HepG2 (cell line): ENCODE measurements at regions not wholly inside any gene's neighbourhood (a gene's known extent, or its start where the extent isn't known, plus 50 kb on each side); places are given as distances from the start of the nearest gene placed in this dataset.

Source experiments
- ATAC-seq: fragments of 200-7000 bp; cut with Tn5 transposase; 3 replicates; pipeline ENCODE4 v1.9.1; 2020; ENCODE audit warnings: mild to moderate bottlenecking, moderate library complexity
- BruUV-seq: library from RNA; stranded (reverse); fragments of 400-500 nt; replicated peaks from 2 replicates; lab custom pipeline; 2021; lab: Mats Ljungman, UMichigan
- CTCF ChIA-PET: fragments of 300-600 bp; formaldehyde crosslinking; extraction: SDS; loops from one replicate; lab custom pipeline; 2021; ENCODE audit warnings: low total read pairs, inconsistent platforms, low intra/inter-chr PET ratio; lab: Yijun Ruan, JAX
- POLR2A ChIA-PET: fragments of 350-600 bp; sonication (Branson Sonifier 250); formaldehyde crosslinking; loops from one replicate; lab custom pipeline; 2020; ENCODE audit warnings: antibody characterized with exemption, inconsistent platforms; lab: Yijun Ruan, JAX
- DNase-seq: peaks from one replicate; pipeline ENCODE4 v3.0.0-alpha.2; 2015; ENCODE audit warnings: low spot score
- FAIRE-seq: peaks from 3 replicates; lab custom pipeline; 2011; peaks lifted over from hg19 to GRCh38; lab: Jason Lieb, UNC
- H2AFZ ChIP-seq: one replicate; pipeline ENCODE4 v1.6.1; 2011; ENCODE audit warnings: low read length, inconsistent platforms
- H3K27ac ChIP-seq: fragments of 300-600 bp; 3 replicates; pipeline ENCODE4 v1.8.0; 2011; ENCODE audit warnings: mixed run types, mild to moderate bottlenecking, mixed read lengths, low read length, inconsistent platforms; ENCODE audit not compliant: insufficient read depth; ENCODE audit errors: extremely low read length
- H3K27me3 ChIP-seq, 2 experiments: fragments of 200-600 bp in 1 of 2; 2 replicates in 1 of 2; 3 replicates in 1 of 2; pipeline versions ENCODE4 v1.6.0 to v1.8.0; 2011; ENCODE audit warnings: low read length in 2 of 2, mild to moderate bottlenecking in 2 of 2, moderate library complexity in 2 of 2, inconsistent platforms in 1 of 2; ENCODE audit not compliant: insufficient read depth in 2 of 2, control insufficient read depth in 1 of 2
- H3K36me3 ChIP-seq, 2 experiments: fragments of 200-600 bp in 1 of 2; replicated peaks in 1 of 2; 2 replicates in 1 of 2; 3 replicates in 1 of 2; pipeline versions ENCODE4 v1.5.1 to v1.8.0; 2011; ENCODE audit warnings: low read length in 2 of 2, inconsistent platforms in 1 of 2; ENCODE audit not compliant: insufficient read depth in 2 of 2, control insufficient read depth in 1 of 2
- H3K4me1 ChIP-seq: 2 replicates; pipeline ENCODE4 v1.5.1; 2012; ENCODE audit warnings: low read length, inconsistent platforms; ENCODE audit not compliant: insufficient read depth
- H3K4me2 ChIP-seq: 2 replicates; pipeline ENCODE4 v1.6.0; 2011; ENCODE audit warnings: low read depth, low read length, inconsistent platforms
- H3K4me3 ChIP-seq, 3 experiments: fragments of 200-600 bp in 1 of 3; sonication (generic), shearing (Covaris generic) in 1 of 3; replicated peaks in 1 of 3; 2 replicates each; pipeline ENCODE4 v1.5.1; 2011 to 2016; ENCODE audit warnings: low read length in 3 of 3, inconsistent platforms in 2 of 3, low read depth in 2 of 3, mild to moderate bottlenecking in 2 of 3, control low read depth in 1 of 3, mixed read lengths in 1 of 3; ENCODE audit not compliant: insufficient read depth in 1 of 3
- H3K79me2 ChIP-seq: one replicate; pipeline ENCODE4 v1.6.1; 2011; ENCODE audit warnings: low read length, inconsistent platforms; ENCODE audit not compliant: insufficient read depth
- H3K9ac ChIP-seq: 2 replicates; pipeline ENCODE4 v1.6.0; 2011; ENCODE audit warnings: mild to moderate bottlenecking, low read depth, low read length, inconsistent platforms; ENCODE audit not compliant: insufficient read depth
- H3K9me3 ChIP-seq: 2 replicates; pipeline ENCODE4 v1.5.1; 2012; ENCODE audit warnings: mild to moderate bottlenecking, low read length
- H4K20me1 ChIP-seq: 2 replicates; pipeline ENCODE4 v1.6.0; 2011; ENCODE audit warnings: inconsistent platforms, mild to moderate bottlenecking, low read length, moderate library complexity; ENCODE audit not compliant: insufficient read depth
- AHR ChIP-seq: IDR thresholded peaks from 2 replicates; pipeline ENCODE4 v1.6.1; 2018; ENCODE audit warnings: missing genetic modification reagents, missing compliant biosample characterization
- BATF2 ChIP-seq: sonication (generic); formaldehyde crosslinking; IDR thresholded peaks from 2 replicates; pipeline ENCODE4 v1.8.0; 2022; ENCODE audit warnings: mild to moderate bottlenecking, missing genetic modification reagents, moderate library complexity
- CEBPZ ChIP-seq: IDR thresholded peaks from 2 replicates; pipeline ENCODE4 v1.6.1; 2012; ENCODE audit warnings: low read length, improper control_type of control experiment
- KMT2A ChIP-seq: sonication (generic); formaldehyde crosslinking; IDR thresholded peaks from 2 replicates; pipeline ENCODE4 v1.4.0; 2020; ENCODE audit warnings: missing genetic modification reagents
- SP140L ChIP-seq: sonication (generic); formaldehyde crosslinking; IDR thresholded peaks from 2 replicates; pipeline ENCODE4 v1.4.0; 2020; ENCODE audit warnings: missing genetic modification reagents, borderline replicate concordance
- THAP7 ChIP-seq: sonication (generic); formaldehyde crosslinking; IDR thresholded peaks from 2 replicates; pipeline ENCODE4 v1.8.1; 2023; ENCODE audit warnings: mild to moderate bottlenecking, missing genetic modification reagents
- ZNF558 ChIP-seq: sonication (generic); formaldehyde crosslinking; IDR thresholded peaks from 2 replicates; pipeline ENCODE4 v1.9.0; 2022; ENCODE audit warnings: mild to moderate bottlenecking, missing genetic modification reagents, borderline replicate concordance
- ZNF562 ChIP-seq: sonication (generic); formaldehyde crosslinking; IDR thresholded peaks from 2 replicates; pipeline ENCODE4 v1.8.0; 2022; ENCODE audit warnings: missing genetic modification reagents, borderline replicate concordance
- ZNF652 ChIP-seq: IDR thresholded peaks from 2 replicates; pipeline ENCODE4 v1.6.1; 2016; ENCODE audit warnings: low read depth, borderline replicate concordance
- ZNF766 ChIP-seq: sonication (generic); formaldehyde crosslinking; IDR thresholded peaks from 2 replicates; pipeline ENCODE4 v1.5.0; 2020; ENCODE audit warnings: missing genetic modification reagents, borderline replicate concordance
- ZNF781 ChIP-seq: sonication (generic); formaldehyde crosslinking; IDR thresholded peaks from 2 replicates; pipeline ENCODE4 v1.5.1; 2020; ENCODE audit warnings: borderline replicate concordance, mild to moderate bottlenecking, missing genetic modification reagents; ENCODE audit errors: not compliant biosample characterization
- ZNF878 ChIP-seq: sonication (generic); formaldehyde crosslinking; IDR thresholded peaks from 2 replicates; pipeline ENCODE4 v1.8.1; 2023; ENCODE audit warnings: mild to moderate bottlenecking, missing genetic modification reagents, moderate library complexity
- WGBS: methylation state at CpG from one replicate; pipeline ENCODE4 v1.1.6; 2017; ENCODE audit warnings: low lambda C conversion rate; 5-methylcytosine and 5-hydroxymethylcytosine counted together
- in situ Hi-C: cut with HindIII; loops from 2 replicates; pipeline ENCODE4 v1.10.0; 2017; ENCODE audit warnings: low pct_unique_long_range_greater_than_20kb; ENCODE audit not compliant: extremely low pct_ligation_motif_present
- intact Hi-C: fragments of 100-400 bp; cut with micrococcal nuclease; formaldehyde crosslinking; loops from one replicate; pipeline ENCODE4 v1.10.0; 2022; ENCODE audit not compliant: unreplicated experiment

DNA sequence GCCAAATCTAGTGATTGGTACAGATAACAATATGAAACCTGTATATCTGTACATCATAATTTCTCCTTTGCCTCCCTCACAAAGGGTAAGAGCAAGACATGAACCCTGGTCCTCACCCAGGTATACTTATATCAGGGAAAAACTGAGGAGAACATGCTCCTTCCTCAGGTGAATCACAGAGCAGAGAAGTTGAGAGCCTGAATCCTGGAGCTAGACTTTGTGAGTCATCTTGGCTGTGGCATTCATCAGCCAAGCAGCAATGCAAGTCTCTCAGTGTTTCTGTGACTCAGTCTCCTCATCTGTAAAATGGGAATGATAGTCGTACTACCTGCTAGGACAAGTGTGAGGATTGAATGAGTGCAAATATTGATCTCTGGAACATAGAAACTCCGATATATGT, 165.7 kb upstream of the ADAMTS9 start:
- in situ Hi-C loops, result no loop called here
- no peak overlapping the region for H3K4me2 ChIP-seq
- WGBS, result 0% methylated on average over 2 of the region's 2 CpGs
- H3K4me1 ChIP-seq, result no peaks in the 10 kb centered on the region
- BruUV-seq, result no TSS peak
- no peak for TF ChIP-seq ZNF562 (CRISPR knock-in tag)
- no peak for TF ChIP-seq ZNF652
- no peak for TF ChIP-seq ZNF558 (CRISPR knock-in tag)
- TF ChIP-seq BATF2 (CRISPR knock-in tag), result no peak
- no peak for TF ChIP-seq KMT2A (CRISPR knock-in tag)
- no peak for TF ChIP-seq SP140L
- TF ChIP-seq AHR (CRISPR knock-in tag), result no peak
- TF ChIP-seq ZNF878, result no peak
- no peak for TF ChIP-seq THAP7 (CRISPR knock-in tag)
- no peak for TF ChIP-seq ZNF781
- no peak for TF ChIP-seq CEBPZ
- TF ChIP-seq ZNF766 (CRISPR knock-in tag), result no peak
- TF ChIP-seq, all 625 proteins: peak for 0
- Histone ChIP-seq H3K36me3 (no peaks in the 10 kb centered on the region), H3K27me3 (no peaks in the 10 kb centered on the region), H3K9ac (no peak overlapping the region), H2AFZ (no peak overlapping the region), H4K20me1 (no peaks in the 10 kb centered on the region), H3K4me3 (no peak overlapping the region), H3K9me3 (no peaks in the 10 kb centered on the region), H3K27ac (no peak overlapping the region), H3K79me2 (no peaks in the 10 kb centered on the region)
- ATAC-seq (no peak), DNase-seq (no peak), FAIRE-seq (no peak)
- ChIA-PET CTCF (no interaction called here), POLR2A (no interaction called here)
- intact Hi-C loops, result no loop called here
